Effector CD4-positive, alpha-beta T cell (primary cell): ENCODE measurements at regions not wholly inside any gene's neighbourhood (a gene's known extent, or its start where the extent isn't known, plus 50 kb on each side); places are given as distances from the start of the nearest gene placed in this dataset.
"Not testable (repeated sequence)": the region's sequence is repeated elsewhere in the genome, so short reads cannot be mapped to it uniquely, and the experiment has no call there.

Experiments used
- DNase-seq: peaks from one replicate; pipeline ENCODE4 v3.0.0-alpha.2; 2020

- no peak for DNase-seq
These were observed 799.7 kb downstream of the DACH1 start for GRCh38 chr13:71067165-71067815.

DNA sequence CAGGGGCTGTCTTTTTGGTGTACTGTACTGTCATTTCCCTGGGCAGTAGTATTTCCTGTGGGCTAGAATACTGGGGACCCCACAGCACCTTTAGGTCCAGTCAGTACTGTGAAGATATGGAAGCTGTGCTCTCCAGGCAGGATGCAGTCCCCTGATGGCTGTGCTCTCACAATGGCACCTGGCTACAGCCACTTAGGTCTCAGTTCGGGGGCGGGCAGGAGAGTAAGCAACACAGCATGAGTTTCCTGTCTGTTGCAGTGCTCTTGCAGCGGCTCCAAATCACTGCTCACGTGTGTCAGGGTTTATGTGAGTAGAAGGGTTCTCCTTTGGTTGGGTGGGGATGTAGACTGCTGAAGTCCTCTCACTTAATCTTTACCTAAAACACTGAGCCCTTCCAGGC is 810.4 kb downstream of the DACH1 start:
- DNase-seq = no peak

DNA sequence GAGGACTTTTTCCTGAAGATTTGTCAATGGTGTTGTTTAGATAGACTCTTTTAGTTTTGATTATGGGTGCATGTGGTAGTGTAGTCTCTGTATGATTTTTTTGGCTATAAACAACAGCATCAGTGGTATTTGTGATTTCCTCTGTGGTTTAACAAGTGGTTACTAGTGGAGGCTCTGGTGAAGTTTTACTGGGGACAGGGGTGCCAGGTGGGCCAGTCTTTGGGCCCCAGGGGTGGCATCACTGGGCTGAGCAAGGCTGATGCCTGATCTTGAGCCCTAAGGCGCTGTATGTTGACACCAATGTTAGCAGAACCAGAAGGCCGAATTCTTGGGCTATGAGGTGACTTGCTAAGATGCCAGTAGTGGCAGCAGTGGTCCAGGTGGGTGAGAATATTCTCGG is 811.4 kb downstream of the DACH1 start:
- DNase-seq = no peak

DNA sequence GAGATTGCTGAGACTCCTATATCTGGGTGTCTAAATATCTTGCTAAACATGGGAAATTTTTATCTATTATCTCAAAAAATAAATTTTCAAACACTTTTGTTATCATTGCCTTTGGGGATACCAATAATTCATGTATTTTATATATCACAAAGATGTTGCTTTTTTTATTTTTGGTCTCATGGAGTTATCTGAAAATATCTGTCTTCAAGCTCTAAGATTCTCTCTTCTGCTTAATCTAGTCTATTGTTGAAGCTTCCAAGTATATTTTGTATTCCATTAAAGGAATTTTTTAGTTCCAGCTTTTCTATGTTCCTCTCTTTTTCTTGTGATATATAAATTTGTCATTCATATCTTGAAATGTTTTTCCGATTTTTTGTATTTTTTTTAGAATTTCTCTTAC is 812.0 kb downstream of the DACH1 start:
- DNase-seq = no peak

DNA sequence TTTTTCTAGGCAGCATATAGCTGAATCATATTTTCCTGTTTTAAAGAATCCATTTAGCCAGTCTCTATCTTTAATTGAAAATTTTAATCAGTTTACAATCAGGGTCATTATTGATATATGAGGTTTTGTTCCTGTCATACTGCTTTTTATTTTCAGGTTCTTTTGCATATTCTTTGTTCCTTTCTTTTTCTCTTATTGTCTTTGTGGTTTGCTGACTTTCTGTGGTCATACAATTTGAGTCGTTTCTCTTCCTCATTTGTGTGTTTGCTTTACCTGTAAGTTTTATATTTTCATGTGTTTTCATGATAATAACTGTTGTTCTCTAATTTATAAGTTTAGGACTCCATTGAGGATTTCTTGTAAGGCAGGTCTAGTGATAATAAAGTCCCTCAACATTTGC is 812.6 kb downstream of the DACH1 start:
- DNase-seq = no peak

DNA sequence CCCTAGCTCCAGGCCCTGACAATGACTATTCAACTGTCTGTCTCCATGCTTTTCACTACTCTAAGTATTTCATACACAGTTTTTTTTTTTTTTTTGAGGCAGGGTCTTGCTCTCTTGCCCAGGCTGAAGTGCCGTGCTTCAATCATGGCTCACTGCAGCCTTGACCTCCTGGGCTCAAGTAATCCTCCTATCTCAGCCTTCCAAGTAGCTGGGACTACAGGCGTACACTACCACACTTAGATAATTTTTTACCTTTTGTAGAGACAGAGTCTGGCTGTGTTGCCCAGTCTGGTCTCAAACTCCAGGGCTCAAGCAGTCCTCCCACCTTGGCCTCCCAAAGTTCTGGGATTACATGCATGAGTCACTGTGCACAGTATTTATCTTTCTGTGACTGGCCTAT is 815.4 kb downstream of the DACH1 start:
- DNase-seq = no peak

GRCh38 chr13:71046360-71047079 is 820.5 kb downstream of the DACH1 start:
- DNase-seq = no peak

DNA sequence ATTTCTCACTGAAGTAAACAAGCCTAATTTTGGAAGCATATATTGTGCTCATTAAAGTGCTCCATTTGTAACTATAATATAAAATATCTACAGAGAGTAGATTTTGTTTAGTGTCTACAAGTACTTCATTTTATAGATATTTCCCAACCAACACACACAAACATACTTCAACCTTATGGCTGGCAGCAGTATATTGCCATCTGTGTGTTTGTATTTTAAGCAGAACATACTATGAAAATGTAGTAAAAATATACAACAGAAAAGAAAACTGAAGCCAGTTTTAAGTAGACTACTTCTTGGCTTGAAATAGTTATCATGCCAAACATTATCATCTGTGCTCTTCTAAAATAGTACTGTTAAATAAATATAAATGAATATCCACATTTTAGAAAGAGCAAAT is 821.9 kb downstream of the DACH1 start:
- DNase-seq = no peak

DNA sequence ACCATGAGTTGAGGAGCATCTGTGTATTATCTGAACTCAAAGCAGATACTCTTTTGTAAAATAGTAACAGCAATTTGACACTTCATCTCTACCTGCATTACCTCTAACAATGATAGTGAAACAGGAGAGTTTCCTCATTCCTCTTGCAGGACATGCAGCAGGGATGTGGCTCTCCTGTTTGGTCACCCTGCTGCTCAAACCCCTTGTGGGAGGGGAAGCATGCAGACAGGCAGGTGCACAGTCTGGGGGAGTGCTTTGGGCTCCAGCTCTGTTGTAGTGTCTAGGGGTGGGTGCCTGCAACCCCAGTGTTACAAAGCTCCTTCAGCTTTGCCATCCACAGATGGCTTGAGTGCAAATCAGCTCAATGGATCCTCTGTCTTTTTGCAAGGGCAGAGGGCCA is 827.6 kb downstream of the DACH1 start:
- DNase-seq = no peak

DNA sequence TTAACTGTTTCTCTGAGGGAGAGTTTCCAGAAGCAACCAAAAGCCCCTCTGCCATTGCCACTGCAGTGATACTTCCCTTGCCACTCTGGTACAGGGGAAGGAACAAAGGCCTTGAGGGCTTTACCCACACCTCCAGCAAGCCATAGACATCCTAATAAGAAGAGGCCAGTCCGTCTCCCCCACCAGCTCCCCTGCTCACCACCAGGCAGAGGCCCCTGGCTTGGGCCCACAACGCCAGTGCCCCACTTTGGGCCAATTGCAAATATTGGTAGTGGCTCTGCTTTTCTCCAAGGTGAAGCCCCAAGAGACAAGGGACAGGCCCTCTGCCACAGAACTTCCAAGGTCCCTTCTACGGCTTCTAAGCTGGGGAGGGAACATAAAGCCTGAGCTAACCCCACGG is 833.0 kb downstream of the DACH1 start:
- DNase-seq = no peak

DNA sequence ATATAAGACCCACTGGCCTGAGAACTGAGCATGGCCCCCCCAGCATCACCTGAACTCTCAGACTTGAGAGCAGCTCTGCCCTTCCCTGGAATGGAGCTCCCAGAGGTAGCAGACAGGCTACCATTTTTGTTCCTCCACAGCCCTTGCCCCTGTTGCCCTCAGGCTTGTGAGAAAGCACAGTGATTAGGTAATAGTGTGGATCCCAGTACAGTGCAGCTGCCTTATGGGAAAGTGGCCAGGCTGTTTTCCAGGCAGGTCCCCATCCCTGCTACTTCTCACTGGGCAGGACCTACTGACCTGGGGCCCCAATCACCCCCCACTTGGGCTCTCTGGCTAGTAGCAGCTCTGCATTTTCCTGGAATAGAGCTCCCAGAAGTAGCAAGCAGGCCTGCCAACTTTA is 834.0 kb downstream of the DACH1 start:
- no peak for DNase-seq

DNA sequence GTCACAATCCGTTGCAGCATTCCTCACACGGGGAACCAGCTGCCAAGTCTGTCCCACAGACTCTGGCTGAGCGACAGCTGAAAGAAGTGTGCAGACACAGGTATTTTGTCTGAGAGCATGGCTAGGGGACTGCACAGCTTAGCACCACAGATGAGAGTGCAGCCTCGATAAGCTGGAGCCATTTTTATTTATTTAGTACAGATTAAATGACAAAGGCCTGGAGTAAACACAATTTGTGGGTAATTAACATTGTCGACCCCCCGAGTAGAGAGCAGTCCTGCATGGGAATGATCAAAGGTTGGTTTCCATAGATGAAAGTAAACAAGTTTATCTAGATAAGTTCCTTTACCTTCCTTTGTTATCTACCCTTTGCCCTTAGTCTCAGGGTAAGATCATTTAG is 836.2 kb downstream of the DACH1 start:
- DNase-seq = no peak

- no peak for DNase-seq
These were observed 838.1 kb downstream of the DACH1 start for GRCh38 chr13:71028884-71029283.

- DNase-seq = no peak
These were observed 845.1 kb downstream of the DACH1 start for GRCh38 chr13:71021825-71022422.

GRCh38 chr13:71018995-71019394 is 848.0 kb downstream of the DACH1 start:
- no peak for DNase-seq

- no peak for DNase-seq
These were observed 848.5 kb downstream of the DACH1 start for GRCh38 chr13:71018544-71018943.

DNA sequence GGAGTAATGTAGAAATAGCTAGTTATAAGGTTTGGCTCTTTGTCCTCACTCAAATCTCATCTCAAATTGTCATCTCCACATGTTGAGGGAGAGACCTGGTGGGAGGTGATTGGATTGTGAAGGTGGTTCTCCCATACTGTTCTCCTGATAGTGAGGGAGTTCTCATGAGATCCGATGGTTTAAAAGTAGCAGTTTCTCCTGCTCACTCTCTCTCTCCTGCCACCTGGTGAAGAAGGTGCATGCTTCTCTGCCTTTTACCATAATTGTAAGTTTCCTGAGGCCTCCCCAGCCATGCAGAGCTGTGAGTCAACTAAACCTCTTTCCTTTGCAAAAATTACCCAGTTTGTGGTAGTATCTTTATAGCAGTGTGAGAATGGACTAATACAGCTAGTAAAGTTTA is 849.4 kb downstream of the DACH1 start:
- DNase-seq = no peak

DNA sequence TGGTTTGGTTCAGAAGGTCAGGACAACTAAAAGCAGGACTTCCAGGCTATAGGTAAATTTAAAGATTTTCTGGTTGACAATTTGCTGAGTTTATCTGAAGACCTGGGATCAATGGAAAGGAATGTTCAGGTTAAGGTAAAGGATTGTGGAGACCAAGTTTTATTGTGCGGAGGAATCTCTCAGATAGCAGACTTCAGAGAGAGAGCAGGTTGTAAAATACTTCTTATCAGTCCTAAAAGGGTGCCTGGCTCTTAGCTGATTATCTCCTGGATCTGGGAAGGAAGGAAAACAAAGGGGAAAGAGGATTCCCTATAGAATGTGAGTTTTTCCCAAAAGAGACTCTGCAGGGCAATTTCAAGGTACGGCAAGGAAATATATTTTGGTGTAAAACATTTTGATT is 851.5 kb downstream of the DACH1 start:
- no peak for DNase-seq

- no peak for DNase-seq
These were observed 852.0 kb downstream of the DACH1 start for GRCh38 chr13:71015021-71015420.

GRCh38 chr13:71005919-71006318 is 861.1 kb downstream of the DACH1 start:
- no peak for DNase-seq

GRCh38 chr13:70995338-70995737 is 871.7 kb downstream of the DACH1 start:
- DNase-seq = no peak

DNA sequence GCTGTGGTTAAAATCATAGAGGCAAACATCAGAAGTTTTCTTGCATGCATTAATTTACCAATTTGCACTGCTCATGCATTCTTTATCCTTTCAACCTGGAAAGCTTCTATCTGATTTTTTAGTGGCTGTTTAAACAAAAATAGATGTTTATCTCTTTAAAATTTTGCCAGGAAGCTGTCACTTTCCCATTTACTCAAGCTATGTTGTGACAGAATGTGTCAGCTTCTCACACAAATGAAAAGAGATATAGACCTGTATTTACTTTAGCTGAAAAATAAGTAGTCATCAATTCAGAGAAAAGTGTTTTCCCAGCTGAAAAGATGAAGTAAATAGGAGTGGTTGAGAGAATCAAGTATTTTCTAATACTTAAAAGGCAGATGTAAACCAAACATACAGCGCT is 872.8 kb downstream of the DACH1 start:
- no peak for DNase-seq

- no peak for DNase-seq
These were observed 878.8 kb upstream of the KLHL1 start for GRCh38 chr13:70987043-70987442.

- DNase-seq = no peak
These were observed 877.1 kb upstream of the KLHL1 start for GRCh38 chr13:70985371-70985770.

DNA sequence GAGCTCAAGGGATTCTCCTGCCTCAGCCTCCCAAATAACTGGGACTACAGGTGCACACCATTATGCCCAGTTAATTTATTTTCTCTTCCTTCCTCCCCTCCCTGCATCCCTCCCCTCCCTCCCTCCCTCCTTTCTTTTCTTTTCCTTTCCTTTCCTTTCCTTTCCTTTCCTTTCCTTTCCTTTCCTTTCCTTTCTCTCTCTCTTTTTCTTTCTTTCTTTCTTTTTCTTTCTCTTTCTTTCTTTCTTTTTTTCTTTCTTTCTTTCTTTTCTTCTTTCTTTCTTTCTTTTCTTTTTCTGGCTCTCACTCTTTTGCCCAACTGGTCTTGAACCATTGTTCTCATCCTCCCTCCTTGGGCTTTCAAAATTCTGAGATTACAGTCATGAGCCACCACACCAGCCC is 873.0 kb upstream of the KLHL1 start:
- not testable (repeated sequence) for DNase-seq
